Colonic mucosa (tissue), 4 donors: ENCODE measurements at regions not wholly inside any gene's neighbourhood (a gene's known extent, or its start where the extent isn't known, plus 50 kb on each side); places are given as distances from the start of the nearest gene placed in this dataset.

Experiments
- DNase-seq: peaks from one replicate; pipeline ENCODE4 v3.0.0-alpha.2; 2020
- H3K27ac ChIP-seq: fragments of 200-600 bp; one replicate; pipeline ENCODE4 v1.8.0; 2021
- H3K27me3 ChIP-seq: fragments of 200-600 bp; one replicate; pipeline ENCODE4 v1.8.0; 2021
- H3K36me3 ChIP-seq: fragments of 200-600 bp; one replicate; pipeline ENCODE4 v1.8.0; 2021
- H3K4me1 ChIP-seq: fragments of 200-600 bp; one replicate; pipeline ENCODE4 v1.8.0; 2021; ENCODE audit warnings: mild to moderate bottlenecking
- H3K4me3 ChIP-seq: fragments of 200-600 bp; one replicate; pipeline ENCODE4 v1.8.0; 2021
- H3K9ac ChIP-seq, 2 donors: one replicate each; pipeline ENCODE4 v1.7.0; 2013; ENCODE audit warnings: control low read depth in 2 of 2, low read depth in 2 of 2, low read length in 2 of 2
- H3K9me3 ChIP-seq: fragments of 200-600 bp; one replicate; pipeline ENCODE4 v1.8.0; 2021
- intact Hi-C: fragments of 100-400 bp; cut with DNase I; formaldehyde crosslinking; loops from one replicate; pipeline ENCODE4 v1.14.1; 2022
- TF ChIP-seq, protein P1 (sequence below): fragments of 200-600 bp; IDR thresholded peaks from one replicate; pipeline ENCODE4 v1.8.0; 2022; ENCODE audit warnings: antibody characterized with exemption, mild to moderate bottlenecking
- donor health status: healthy.
- donor health status: DM: no; HTN: no; CAD: no.
- donor health status: DM: no; HTN: no; CAD: no.

DNA sequence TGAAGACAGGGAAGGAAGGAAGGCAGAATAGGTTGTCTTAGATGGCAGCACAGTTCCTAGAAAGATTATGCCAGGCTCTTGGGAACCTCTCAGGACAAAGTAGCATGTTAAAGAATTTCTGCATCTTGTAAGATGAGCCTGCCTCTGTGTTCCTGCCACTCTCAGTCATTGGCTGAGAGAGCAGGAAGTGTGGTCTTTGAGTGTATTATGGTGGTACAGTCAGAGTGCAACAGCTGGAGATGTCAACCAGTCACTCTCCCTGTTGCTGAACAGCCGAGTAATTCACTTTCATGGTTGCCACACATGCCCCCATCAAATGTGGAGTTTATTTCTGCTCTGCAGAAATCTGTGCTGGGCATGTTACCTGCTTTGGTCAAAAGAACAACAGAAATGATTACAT, 659.6 kb upstream of the RIOK2 start:
- no peaks in the 10 kb centered on the region for H3K36me3 ChIP-seq
- intact Hi-C loops, result no loop called here
- H3K27ac ChIP-seq, result no peak overlapping the region
- no peak overlapping the region for H3K4me3 ChIP-seq
- TF ChIP-seq, protein P1, sequence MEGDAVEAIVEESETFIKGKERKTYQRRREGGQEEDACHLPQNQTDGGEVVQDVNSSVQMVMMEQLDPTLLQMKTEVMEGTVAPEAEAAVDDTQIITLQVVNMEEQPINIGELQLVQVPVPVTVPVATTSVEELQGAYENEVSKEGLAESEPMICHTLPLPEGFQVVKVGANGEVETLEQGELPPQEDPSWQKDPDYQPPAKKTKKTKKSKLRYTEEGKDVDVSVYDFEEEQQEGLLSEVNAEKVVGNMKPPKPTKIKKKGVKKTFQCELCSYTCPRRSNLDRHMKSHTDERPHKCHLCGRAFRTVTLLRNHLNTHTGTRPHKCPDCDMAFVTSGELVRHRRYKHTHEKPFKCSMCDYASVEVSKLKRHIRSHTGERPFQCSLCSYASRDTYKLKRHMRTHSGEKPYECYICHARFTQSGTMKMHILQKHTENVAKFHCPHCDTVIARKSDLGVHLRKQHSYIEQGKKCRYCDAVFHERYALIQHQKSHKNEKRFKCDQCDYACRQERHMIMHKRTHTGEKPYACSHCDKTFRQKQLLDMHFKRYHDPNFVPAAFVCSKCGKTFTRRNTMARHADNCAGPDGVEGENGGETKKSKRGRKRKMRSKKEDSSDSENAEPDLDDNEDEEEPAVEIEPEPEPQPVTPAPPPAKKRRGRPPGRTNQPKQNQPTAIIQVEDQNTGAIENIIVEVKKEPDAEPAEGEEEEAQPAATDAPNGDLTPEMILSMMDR, result no peak
- no peaks in the 10 kb centered on the region for H3K9me3 ChIP-seq
- no peaks in the 10 kb centered on the region for H3K4me1 ChIP-seq
- H3K27me3 ChIP-seq, result no peaks in the 10 kb centered on the region
- DNase-seq, result no peak
- H3K9ac ChIP-seq, result no peak overlapping the region

DNA sequence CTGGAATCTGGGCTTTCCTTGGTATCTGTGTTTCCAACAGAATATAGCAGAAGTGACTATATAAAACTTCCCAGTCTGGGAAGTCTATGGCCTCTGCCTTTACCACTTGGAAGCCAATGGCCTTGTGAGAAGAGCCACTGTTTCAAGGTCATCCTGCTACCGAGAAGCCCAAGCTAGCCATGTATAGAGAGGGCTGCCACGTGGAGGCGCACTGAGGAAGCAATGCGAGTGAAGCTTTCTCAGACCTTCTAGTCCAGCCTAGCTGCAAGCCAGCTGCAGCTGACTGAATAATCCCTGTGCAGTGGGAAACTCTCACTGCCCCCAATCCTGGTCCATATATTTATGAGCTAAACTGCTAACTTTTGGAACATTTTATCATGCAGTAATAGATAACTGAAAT, 661.8 kb upstream of the RIOK2 start:
- no peaks in the 10 kb centered on the region for H3K4me1 ChIP-seq
- no peaks in the 10 kb centered on the region for H3K27me3 ChIP-seq
- TF ChIP-seq, protein P1, result no peak
- H3K9me3 ChIP-seq, result no peaks in the 10 kb centered on the region
- no peak overlapping the region for H3K4me3 ChIP-seq
- DNase-seq, result no peak
- no peak overlapping the region for H3K9ac ChIP-seq
- intact Hi-C loops, result no loop called here
- no peaks in the 10 kb centered on the region for H3K36me3 ChIP-seq
- no peak overlapping the region for H3K27ac ChIP-seq

DNA sequence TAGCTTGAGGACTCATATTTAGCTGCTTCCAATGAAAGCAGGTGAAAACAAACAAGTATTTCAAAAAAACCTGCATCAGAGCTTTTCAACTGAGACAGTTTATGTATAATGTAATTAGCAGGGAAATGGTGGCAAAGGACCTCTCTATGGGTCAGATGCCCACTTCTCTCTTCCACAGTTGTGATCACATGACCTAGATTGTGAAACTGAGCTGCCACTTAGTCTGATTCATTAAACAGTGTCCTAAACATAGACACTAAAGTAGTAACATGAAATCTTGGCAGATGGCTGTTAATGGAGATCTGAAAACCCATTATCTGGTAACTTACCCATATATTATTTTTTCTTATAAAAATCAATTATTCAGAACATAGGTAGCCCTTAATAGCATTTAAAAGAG, 663.6 kb upstream of the RIOK2 start:
- H3K27ac ChIP-seq, result no peak overlapping the region
- H3K4me1 ChIP-seq, result no peaks in the 10 kb centered on the region
- no peak for DNase-seq
- TF ChIP-seq, protein P1, result no peak
- no peak overlapping the region for H3K9ac ChIP-seq
- H3K4me3 ChIP-seq, result no peak overlapping the region
- H3K9me3 ChIP-seq, result no peaks in the 10 kb centered on the region
- H3K36me3 ChIP-seq, result no peaks in the 10 kb centered on the region
- H3K27me3 ChIP-seq, result no peaks in the 10 kb centered on the region
- intact Hi-C loops, result no loop called here

DNA sequence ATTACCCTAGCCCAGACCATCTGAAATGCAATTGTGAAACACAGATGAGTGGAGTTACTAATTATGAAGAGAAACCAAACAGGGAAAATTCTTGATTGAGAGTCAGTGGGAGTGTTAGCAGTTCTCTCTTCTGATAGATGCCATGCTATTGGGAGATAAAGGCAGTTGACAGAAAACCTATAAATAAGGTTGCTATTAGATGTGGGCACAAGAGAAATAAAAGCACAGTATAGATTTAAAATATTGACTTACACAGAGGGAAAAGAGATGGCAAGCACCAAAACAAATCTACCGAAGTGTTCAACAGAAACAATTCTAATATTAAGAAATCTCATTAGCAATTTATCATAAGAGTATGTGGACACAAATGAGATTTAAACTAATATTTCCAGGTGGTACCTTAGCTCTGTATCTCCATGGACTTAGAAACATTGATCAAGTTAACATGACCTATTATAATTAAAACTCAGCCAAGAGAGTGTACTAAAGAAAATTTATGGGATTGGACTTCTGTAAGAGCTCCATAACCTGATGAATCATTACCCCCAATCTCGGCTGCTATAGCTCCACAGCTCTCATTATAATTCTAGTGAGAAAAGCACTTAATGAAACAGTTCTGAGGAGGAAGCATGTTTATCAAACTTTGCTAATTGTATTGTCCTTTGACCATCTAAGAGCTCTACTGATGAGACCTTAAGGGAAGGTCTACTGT, 665.0 kb upstream of the RIOK2 start:
- Histone ChIP-seq H3K36me3 (no peaks in the 10 kb centered on the region), H3K9me3 (no peaks in the 10 kb centered on the region), H3K4me1 (no peaks in the 10 kb centered on the region), H3K27me3 (no peaks in the 10 kb centered on the region), H3K9ac (no peak overlapping the region), H3K4me3 (no peak overlapping the region), H3K27ac (no peak overlapping the region)
- DNase-seq, result no peak
- intact Hi-C loops, result no loop called here
- TF ChIP-seq, protein P1, result no peak

DNA sequence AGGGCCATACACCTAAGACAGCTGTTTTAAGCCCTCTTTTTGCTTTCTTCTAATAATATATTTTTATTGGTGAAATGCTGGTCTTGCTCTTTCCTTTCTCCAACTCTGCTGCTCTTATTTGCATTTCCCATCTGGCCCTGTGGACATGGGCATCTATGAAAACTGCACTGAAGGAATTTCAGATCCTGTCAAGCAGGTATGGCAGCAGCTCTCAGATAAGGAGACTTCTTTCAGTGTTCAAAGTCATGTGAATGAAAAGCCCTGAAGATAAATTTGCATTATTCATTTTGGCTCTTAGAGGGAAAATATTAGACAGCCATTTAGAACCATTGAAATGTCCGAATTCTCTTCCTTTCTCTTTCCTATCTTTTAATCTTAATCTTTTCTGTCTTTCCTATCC, 668.0 kb upstream of the RIOK2 start:
- DNase-seq, result no peak

More for the DNA sequence above, 668.0 kb upstream of the RIOK2 start:
- TF ChIP-seq, protein P1, result no peak
- intact Hi-C loops, result no loop called here
- H3K4me3 ChIP-seq, result no peak overlapping the region
- no peak overlapping the region for H3K9ac ChIP-seq
- H3K36me3 ChIP-seq, result no peaks in the 10 kb centered on the region
- H3K9me3 ChIP-seq, result no peaks in the 10 kb centered on the region
- no peaks in the 10 kb centered on the region for H3K27me3 ChIP-seq
- no peaks in the 10 kb centered on the region for H3K4me1 ChIP-seq
- no peak overlapping the region for H3K27ac ChIP-seq
